ENCODE measurements at regions not wholly inside any gene's neighbourhood (a gene's known extent, or its start where the extent isn't known, plus 50 kb on each side); places are given as distances from the start of the nearest gene placed in this dataset.

GRCh38 chr11:127385071-127385470, 384.5 kb upstream of the KIRREL3 start:
- DNase-seq (ENCODE audit: low spot score), result no peak
- TF ChIP-seq CTCF (IDR thresholded peaks at IDR 0.05; ENCODE audit: extremely low read depth, missing control alignments), result no peak

DNA sequence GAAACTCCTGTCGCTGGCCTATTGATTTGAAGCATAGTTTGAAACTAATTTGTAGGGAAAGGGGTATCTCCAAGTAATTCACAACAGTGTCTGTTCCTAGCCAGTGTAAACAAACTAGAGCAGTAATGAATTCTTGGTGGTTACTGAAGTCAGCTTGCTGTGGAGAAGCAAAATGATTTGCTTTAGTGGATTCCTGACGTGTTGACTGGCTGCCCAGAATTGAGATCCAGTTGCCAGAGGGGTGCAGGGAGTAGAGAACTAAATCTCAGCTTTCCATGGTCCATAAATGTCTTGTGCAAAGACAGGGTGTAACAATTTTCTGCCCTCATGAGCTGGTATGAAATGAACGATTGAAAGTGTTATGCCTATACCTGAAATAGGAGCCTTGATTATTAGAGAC, 382.5 kb upstream of the KIRREL3 start:
- TF ChIP-seq CTCF (IDR thresholded peaks at IDR 0.05; ENCODE audit: extremely low read depth, missing control alignments), result no peak
- no peak for DNase-seq (ENCODE audit: low spot score)

GRCh38 chr11:127381247-127381646, 380.7 kb upstream of the KIRREL3 start:
- no peak for TF ChIP-seq CTCF (IDR thresholded peaks at IDR 0.05; ENCODE audit: extremely low read depth, missing control alignments)
- DNase-seq (ENCODE audit: low spot score), result no peak

GRCh38 chr11:127379686-127380085, 379.1 kb upstream of the KIRREL3 start:
- no peak for DNase-seq (ENCODE audit: low spot score)
- TF ChIP-seq CTCF (IDR thresholded peaks at IDR 0.05; ENCODE audit: extremely low read depth, missing control alignments), result no peak

DNA sequence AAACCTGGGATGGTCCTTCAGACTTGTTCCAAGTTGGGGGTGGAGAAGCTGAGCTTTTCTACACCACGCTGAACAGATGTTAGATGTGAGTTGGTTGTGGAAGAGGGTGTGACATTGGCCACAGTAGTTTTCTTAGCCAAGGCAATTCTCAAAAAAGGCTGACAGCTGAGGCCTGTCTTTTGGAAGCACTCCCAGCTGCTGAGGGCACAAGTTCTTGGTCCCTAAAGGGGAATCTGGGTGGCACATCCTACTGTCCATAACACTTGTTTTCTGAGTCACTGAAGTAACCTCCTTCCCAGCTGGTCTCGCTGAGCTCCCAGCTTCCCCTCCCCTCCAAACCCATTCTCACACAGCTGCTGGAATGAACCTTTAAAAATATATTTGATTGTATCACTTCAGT, 375.7 kb upstream of the KIRREL3 start:
- no peak for TF ChIP-seq CTCF (IDR thresholded peaks at IDR 0.05; ENCODE audit: extremely low read depth, missing control alignments)
- DNase-seq (ENCODE audit: low spot score), result no peak

DNA sequence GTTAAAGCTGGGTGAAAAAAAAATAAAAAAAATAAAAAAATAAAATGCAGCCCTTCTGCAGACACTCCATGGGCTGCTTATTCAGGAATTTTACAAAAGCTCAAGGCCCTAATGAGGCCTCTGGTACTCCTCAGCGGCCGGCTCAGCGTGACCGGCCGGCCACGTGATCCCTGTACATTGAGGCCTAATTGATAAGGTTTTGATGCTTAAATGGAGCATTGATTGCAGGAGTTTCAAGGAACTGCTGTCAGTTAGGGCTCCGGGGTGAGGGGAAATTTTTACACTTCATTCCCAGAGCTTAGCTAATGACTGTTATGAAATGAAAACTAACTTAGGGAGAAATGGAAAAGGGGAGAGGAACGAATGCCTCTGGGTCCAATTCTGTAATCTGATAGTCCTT, 368.8 kb upstream of the KIRREL3 start:
- no peak for DNase-seq (ENCODE audit: low spot score)
- no peak for TF ChIP-seq CTCF (IDR thresholded peaks at IDR 0.05; ENCODE audit: extremely low read depth, missing control alignments)

DNA sequence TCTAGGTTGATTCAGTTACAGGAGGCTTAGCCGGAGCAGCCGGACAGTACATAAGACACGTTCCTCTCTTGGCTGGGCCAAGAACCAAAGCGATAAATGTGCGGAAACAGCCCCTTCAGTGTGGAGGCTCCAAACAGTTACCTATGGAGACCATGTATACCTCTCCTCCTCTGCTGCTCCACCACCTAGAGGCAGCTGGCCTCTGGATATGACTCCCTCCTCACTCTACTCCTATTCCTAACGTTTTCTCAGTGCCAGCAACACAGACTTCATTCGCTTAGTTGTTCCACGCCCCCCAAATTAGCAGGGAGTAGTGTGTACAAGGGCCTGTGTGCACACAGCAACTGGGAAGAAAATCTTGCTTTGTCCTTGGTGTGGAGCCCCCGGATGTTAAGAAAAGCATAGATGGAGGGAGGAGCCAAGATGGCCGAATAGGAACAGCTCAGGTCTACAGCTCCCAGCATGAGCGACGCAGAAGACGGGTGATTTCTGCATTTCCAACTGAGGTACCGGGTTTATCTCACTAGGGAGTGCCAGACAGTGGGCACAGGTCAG, 362.3 kb upstream of the KIRREL3 start:
- no peak for DNase-seq (ENCODE audit: low spot score)
- no peak for TF ChIP-seq CTCF (IDR thresholded peaks at IDR 0.05; ENCODE audit: extremely low read depth, missing control alignments)

Measured in GM20000 (cell line).